SK-N-MC (cell line): ENCODE measurements at regions not wholly inside any gene's neighbourhood (a gene's known extent, or its start where the extent isn't known, plus 50 kb on each side); places are given as distances from the start of the nearest gene placed in this dataset.

ENCODE experiments used
- EZH2 ChIP-seq: fragments of 200-600 bp; sonication (generic); IDR thresholded peaks from one replicate; pipeline ENCODE4 v1.6.1; 2017; ENCODE audit warnings: antibody characterized with exemption
- FOXP2 ChIP-seq: optimal IDR thresholded peaks from 2 replicates; pipeline ENCODE3; 2011; ENCODE audit warnings: mild to moderate bottlenecking, moderate library complexity; ENCODE audit not compliant: insufficient read depth; ENCODE audit errors: extremely low read length, control extremely low read depth
- POLR2AphosphoS5 ChIP-seq: IDR thresholded peaks from 2 replicates; pipeline ENCODE4 v1.6.1; 2012; ENCODE audit warnings: mild to moderate bottlenecking, low read depth, low read length, borderline replicate concordance

DNA sequence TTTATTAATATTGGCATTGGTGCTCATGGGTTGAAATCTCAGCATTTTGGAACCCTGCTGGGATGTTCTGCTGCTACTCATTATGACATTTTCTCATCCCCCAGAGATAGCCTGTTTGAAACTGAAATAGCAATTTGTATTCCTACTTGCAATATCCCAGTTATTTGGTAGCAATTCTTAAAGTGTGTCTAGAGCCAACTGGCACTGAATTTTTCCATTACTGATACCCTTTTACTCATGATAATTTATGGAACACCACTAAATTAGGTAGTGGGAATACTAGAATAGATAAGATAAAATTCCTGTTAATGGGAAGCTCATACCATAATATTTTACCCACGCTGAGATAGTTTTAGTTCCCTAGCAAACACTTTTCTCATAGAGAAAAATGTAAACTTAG, 309.3 kb downstream of the SV2B start:
- TF ChIP-seq POLR2AphosphoS5 (no peak), EZH2 (no peak), FOXP2 (no peak)
